ENCODE measurements at regions not wholly inside any gene's neighbourhood (a gene's known extent, or its start where the extent isn't known, plus 50 kb on each side); places are given as distances from the start of the nearest gene placed in this dataset.
"Not testable (repeated sequence)": the region's sequence is repeated elsewhere in the genome, so short reads cannot be mapped to it uniquely, and the experiment has no call there.

- Mint-ChIP-seq H3K4me1 (ENCODE audit: low read depth) (no peaks in the 10 kb centered on the region), H3K27ac (no peak overlapping the region), H3K4me3 (no peak overlapping the region), H3K36me3 (no peaks in the 10 kb centered on the region), H3K27me3 (peaks cover 10% of the 10 kb centered on the region), H3K9me3 (ENCODE audit: low read depth) (no peaks in the 10 kb centered on the region)
Measured at GRCh38 chr10:62475551-62475950, 101.4 kb downstream of the ZNF365 start.

GRCh38 chr10:62479523-62479922, 105.4 kb downstream of the ZNF365 start:
- peaks cover 5% of the 10 kb centered on the region for H3K27me3 Mint-ChIP-seq
- H3K4me3 Mint-ChIP-seq = no peak overlapping the region
- no peak overlapping the region for H3K27ac Mint-ChIP-seq
- peaks cover 3% of the 10 kb centered on the region for H3K4me1 Mint-ChIP-seq (ENCODE audit: low read depth)
- no peaks in the 10 kb centered on the region for H3K36me3 Mint-ChIP-seq
- no peaks in the 10 kb centered on the region for H3K9me3 Mint-ChIP-seq (ENCODE audit: low read depth)

DNA sequence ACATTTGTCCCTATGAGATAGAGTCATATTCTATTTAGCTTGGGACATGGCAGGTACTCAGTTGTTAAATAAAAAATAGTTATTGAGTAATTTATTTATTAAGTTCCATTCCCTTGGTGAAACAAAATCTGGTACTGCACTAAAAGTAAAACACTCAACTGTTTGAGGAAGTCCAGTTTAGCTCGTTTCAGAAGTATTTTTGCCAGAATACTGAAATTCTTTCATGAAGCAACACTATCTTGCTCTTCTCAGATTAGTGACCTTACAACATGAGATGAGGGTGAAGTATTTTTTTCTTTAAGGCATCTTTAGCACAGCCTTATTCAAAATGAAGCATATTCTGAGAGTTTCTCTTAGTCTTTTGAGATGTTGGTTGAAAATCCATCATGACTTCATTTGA, 106.0 kb downstream of the ZNF365 start:
- H3K27me3 Mint-ChIP-seq = peaks cover 5% of the 10 kb centered on the region
- H3K4me3 Mint-ChIP-seq = no peak overlapping the region
- H3K27ac Mint-ChIP-seq = no peak overlapping the region
- no peaks in the 10 kb centered on the region for H3K36me3 Mint-ChIP-seq
- no peaks in the 10 kb centered on the region for H3K9me3 Mint-ChIP-seq (ENCODE audit: low read depth)
- peaks cover 3% of the 10 kb centered on the region for H3K4me1 Mint-ChIP-seq (ENCODE audit: low read depth)

DNA sequence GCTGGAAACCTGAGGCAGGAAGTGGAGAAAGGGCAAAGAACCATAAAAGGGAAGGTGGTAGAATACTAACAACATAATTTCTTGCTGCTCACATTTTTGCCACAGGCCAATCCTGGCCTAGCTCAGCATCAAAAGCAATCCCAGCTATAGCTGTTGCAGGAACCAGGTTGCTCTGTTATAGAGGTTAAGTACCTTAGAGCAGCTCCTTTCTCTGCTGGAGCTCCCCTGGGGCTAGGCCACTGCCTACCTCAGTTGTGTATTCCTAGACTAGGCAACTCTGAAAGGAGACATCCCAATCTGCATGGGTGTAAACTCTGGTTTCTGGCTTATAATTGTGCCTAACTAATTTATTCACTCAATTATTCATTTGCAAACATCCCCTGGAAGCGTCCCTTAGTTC, 108.4 kb downstream of the ZNF365 start:
- peaks cover 3% of the 10 kb centered on the region for H3K4me1 Mint-ChIP-seq (ENCODE audit: low read depth)
- H3K27ac Mint-ChIP-seq = no peak overlapping the region
- H3K9me3 Mint-ChIP-seq (ENCODE audit: low read depth) = no peaks in the 10 kb centered on the region
- H3K27me3 Mint-ChIP-seq = peaks cover 5% of the 10 kb centered on the region
- no peak overlapping the region for H3K4me3 Mint-ChIP-seq
- H3K36me3 Mint-ChIP-seq = no peaks in the 10 kb centered on the region

GRCh38 chr10:62491597-62491996, 117.4 kb downstream of the ZNF365 start:
- H3K36me3 Mint-ChIP-seq = no peaks in the 10 kb centered on the region
- no peak overlapping the region for H3K27ac Mint-ChIP-seq
- H3K4me3 Mint-ChIP-seq = no peak overlapping the region
- no peaks in the 10 kb centered on the region for H3K9me3 Mint-ChIP-seq (ENCODE audit: low read depth)
- H3K27me3 Mint-ChIP-seq = peaks cover 3% of the 10 kb centered on the region
- no peaks in the 10 kb centered on the region for H3K4me1 Mint-ChIP-seq (ENCODE audit: low read depth)

GRCh38 chr10:62492012-62492869, 118.1 kb downstream of the ZNF365 start:
- Mint-ChIP-seq H3K9me3 (ENCODE audit: low read depth) (no peaks in the 10 kb centered on the region), H3K27ac (no peak overlapping the region), H3K36me3 (no peaks in the 10 kb centered on the region), H3K27me3 (peaks cover 3% of the 10 kb centered on the region), H3K4me1 (ENCODE audit: low read depth) (no peaks in the 10 kb centered on the region), H3K4me3 (no peak overlapping the region)

- H3K9me3 Mint-ChIP-seq (ENCODE audit: low read depth) = no peaks in the 10 kb centered on the region
Measured at GRCh38 chr10:62492870-62493180, 118.7 kb downstream of the ZNF365 start.

GRCh38 chr10:62496925-62497324, 122.8 kb downstream of the ZNF365 start:
- Mint-ChIP-seq H3K9me3 (ENCODE audit: low read depth) (no peaks in the 10 kb centered on the region), H3K4me3 (no peak overlapping the region), H3K27me3 (peaks cover 1% of the 10 kb centered on the region), H3K36me3 (no peaks in the 10 kb centered on the region), H3K27ac (no peak overlapping the region), H3K4me1 (ENCODE audit: low read depth) (no peaks in the 10 kb centered on the region)

More at GRCh38 chr10:62492870-62493180, 118.7 kb downstream of the ZNF365 start:
- no peak overlapping the region for H3K4me3 Mint-ChIP-seq
- H3K27me3 Mint-ChIP-seq = peaks cover 2% of the 10 kb centered on the region
- no peak overlapping the region for H3K27ac Mint-ChIP-seq
- no peaks in the 10 kb centered on the region for H3K36me3 Mint-ChIP-seq
- no peaks in the 10 kb centered on the region for H3K4me1 Mint-ChIP-seq (ENCODE audit: low read depth)

DNA sequence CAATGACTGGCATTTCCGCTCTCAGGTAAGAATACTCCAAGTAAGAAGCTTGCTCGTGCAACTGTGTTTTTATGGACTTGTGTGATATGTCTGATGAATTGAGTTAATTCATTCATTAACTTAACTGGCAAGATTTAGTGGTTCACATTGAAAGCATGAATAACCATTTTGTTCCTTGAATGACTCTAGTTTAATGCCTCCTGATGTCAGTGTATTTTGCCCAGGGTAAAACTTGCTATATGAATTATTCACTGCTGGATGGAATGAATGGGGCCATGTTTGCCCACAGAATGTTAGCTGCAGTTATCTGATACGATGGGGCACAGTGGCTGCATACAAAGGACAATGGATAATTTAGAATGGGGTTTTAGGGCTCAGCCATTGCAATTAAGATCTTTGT, 124.1 kb downstream of the ZNF365 start:
- H3K36me3 Mint-ChIP-seq = peaks cover 4% of the 10 kb centered on the region
- no peak overlapping the region for H3K4me3 Mint-ChIP-seq
- no peaks in the 10 kb centered on the region for H3K4me1 Mint-ChIP-seq (ENCODE audit: low read depth)
- H3K9me3 Mint-ChIP-seq (ENCODE audit: low read depth) = no peaks in the 10 kb centered on the region
- H3K27me3 Mint-ChIP-seq = peaks cover 1% of the 10 kb centered on the region
- no peak overlapping the region for H3K27ac Mint-ChIP-seq

- H3K9me3 Mint-ChIP-seq (ENCODE audit: low read depth); H3K27ac Mint-ChIP-seq; H3K27me3 Mint-ChIP-seq: not testable (repeated sequence)
Measured at GRCh38 chr10:62500116-62500515, 125.9 kb downstream of the ZNF365 start.

GRCh38 chr10:62501547-62501946, 127.4 kb downstream of the ZNF365 start:
- Mint-ChIP-seq H3K9me3 (ENCODE audit: low read depth) (no peaks in the 10 kb centered on the region), H3K27ac (no peak overlapping the region), H3K4me3 (no peak overlapping the region), H3K4me1 (ENCODE audit: low read depth) (no peaks in the 10 kb centered on the region), H3K36me3 (peaks cover 4% of the 10 kb centered on the region), H3K27me3 (no peaks in the 10 kb centered on the region)

More at GRCh38 chr10:62500116-62500515, 125.9 kb downstream of the ZNF365 start:
- not testable (repeated sequence) for H3K36me3 Mint-ChIP-seq; H3K4me1 Mint-ChIP-seq (ENCODE audit: low read depth); H3K4me3 Mint-ChIP-seq

DNA sequence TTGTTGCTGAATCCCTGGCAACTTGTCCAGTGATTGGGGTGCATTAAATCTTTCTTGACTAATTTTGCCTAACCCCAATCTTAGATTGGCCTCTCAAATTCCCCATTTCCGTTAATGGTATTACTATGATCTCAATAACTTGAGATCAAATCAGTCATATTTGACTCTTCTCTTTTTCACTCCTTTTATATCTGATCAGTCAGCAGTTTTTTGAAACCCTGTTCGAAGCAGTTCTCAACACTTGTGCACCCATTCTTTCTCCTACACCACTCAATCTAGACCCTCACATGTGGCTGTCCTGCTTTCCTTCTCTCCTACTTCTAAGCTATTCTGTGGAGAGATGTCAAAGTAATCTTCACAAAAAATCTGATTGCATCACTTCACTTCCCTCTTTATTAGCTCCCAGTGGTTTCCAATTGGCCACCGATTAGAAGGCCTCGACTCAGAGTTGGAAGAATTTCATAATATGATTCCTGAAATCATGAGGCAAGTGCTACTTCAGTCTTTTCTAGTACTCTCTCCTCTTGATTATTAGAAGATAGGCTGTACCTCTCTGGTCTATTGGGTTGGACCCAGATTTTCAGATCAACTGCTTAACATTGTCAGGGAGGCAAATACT, 128.9 kb downstream of the ZNF365 start:
- Mint-ChIP-seq H3K9me3 (ENCODE audit: low read depth) (no peaks in the 10 kb centered on the region), H3K4me3 (no peak overlapping the region), H3K4me1 (ENCODE audit: low read depth) (no peaks in the 10 kb centered on the region), H3K36me3 (peaks cover 4% of the 10 kb centered on the region), H3K27ac (no peak overlapping the region), H3K27me3 (no peaks in the 10 kb centered on the region)

GRCh38 chr10:62503872-62504271, 129.7 kb downstream of the ZNF365 start:
- Mint-ChIP-seq H3K9me3 (ENCODE audit: low read depth) (no peaks in the 10 kb centered on the region), H3K4me1 (ENCODE audit: low read depth) (no peaks in the 10 kb centered on the region), H3K27me3 (no peaks in the 10 kb centered on the region), H3K27ac (no peak overlapping the region), H3K36me3 (peaks cover 4% of the 10 kb centered on the region), H3K4me3 (no peak overlapping the region)

DNA sequence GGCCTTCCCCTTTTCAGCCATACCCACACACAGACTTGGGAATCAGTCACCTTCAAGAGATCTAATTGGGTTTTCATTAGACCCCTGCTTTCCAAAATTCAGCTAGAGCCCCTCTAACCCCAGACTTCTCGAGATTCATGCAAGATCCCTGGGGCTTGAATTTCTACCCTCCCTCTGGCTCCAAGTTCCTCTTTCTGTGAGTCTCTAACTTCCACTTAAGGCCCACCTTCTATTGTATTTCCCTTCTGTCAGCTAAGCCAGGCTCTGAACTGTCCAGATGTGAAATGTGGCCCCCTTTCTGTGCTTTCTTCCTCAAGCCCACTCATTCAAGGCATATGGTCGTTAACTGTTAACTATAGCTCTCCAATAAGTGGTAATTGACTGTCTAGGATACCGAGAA, 132.2 kb downstream of the ZNF365 start:
- peaks cover 4% of the 10 kb centered on the region for H3K36me3 Mint-ChIP-seq
- no peak overlapping the region for H3K4me3 Mint-ChIP-seq
- H3K27me3 Mint-ChIP-seq = no peaks in the 10 kb centered on the region
- no peaks in the 10 kb centered on the region for H3K9me3 Mint-ChIP-seq (ENCODE audit: low read depth)
- no peaks in the 10 kb centered on the region for H3K4me1 Mint-ChIP-seq (ENCODE audit: low read depth)
- no peak overlapping the region for H3K27ac Mint-ChIP-seq

- H3K27me3 Mint-ChIP-seq = no peaks in the 10 kb centered on the region
- H3K9me3 Mint-ChIP-seq (ENCODE audit: low read depth) = no peaks in the 10 kb centered on the region
- H3K27ac Mint-ChIP-seq = no peak overlapping the region
- no peaks in the 10 kb centered on the region for H3K36me3 Mint-ChIP-seq
- H3K4me3 Mint-ChIP-seq = no peak overlapping the region
- H3K4me1 Mint-ChIP-seq (ENCODE audit: low read depth) = no peaks in the 10 kb centered on the region
Measured at GRCh38 chr10:62511238-62511637, 137.1 kb downstream of the ZNF365 start.

- Mint-ChIP-seq H3K4me3 (no peak overlapping the region), H3K36me3 (no peaks in the 10 kb centered on the region), H3K9me3 (ENCODE audit: low read depth) (no peaks in the 10 kb centered on the region), H3K4me1 (ENCODE audit: low read depth) (no peaks in the 10 kb centered on the region), H3K27ac (no peak overlapping the region), H3K27me3 (no peaks in the 10 kb centered on the region)
Measured at GRCh38 chr10:62511656-62512055, 137.5 kb downstream of the ZNF365 start.

Measured in activated naive CD8-positive, alpha-beta T cell (primary cell).